ENCODE measurements at regions not wholly inside any gene's neighbourhood (a gene's known extent, or its start where the extent isn't known, plus 50 kb on each side); places are given as distances from the start of the nearest gene placed in this dataset.

DNA sequence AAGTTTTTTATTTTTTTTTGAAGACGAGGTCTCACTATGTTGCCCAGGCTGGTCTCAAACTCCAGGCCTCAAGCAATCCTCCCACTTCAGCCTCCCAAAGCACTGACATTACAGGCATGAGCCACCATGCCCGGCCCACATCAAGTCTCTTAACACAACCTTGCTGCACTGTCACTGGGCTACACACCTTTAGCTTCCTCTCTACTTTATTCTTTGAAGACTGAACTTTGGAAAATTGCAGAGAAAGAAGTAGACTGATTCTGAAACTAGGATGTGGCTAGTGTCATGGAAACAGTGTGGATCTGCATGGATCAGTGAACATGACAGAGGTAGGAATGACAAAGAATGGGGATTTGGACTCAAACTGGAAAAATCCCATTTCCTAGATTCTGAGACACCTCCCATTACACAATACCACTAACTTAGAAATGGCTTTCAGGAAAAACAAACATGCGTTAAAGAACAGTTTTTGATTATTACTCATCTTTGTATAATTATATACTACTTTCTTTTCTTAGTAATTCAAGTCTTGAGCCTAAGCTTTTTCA is 99.6 kb upstream of the SPON1 start:
- TF ChIP-seq POLR2AphosphoS5 (IDR thresholded peaks at IDR 0.05) (no peak), CTCF (IDR thresholded peaks at IDR 0.05 in 8 of 11, conservative IDR thresholded peaks at IDR 0.05 in 3 of 11) (no peak)

Data from spleen (tissue), 7 donors.